Lung (tissue), 11 donors: ENCODE measurements at regions not wholly inside any gene's neighbourhood (a gene's known extent, or its start where the extent isn't known, plus 50 kb on each side); places are given as distances from the start of the nearest gene placed in this dataset.

Experiments
- ATAC-seq: fragments of 200-7000 bp; cut with Tn5 transposase; one replicate; pipeline ENCODE4 v1.9.1; 2020; ENCODE audit warnings: moderate number of reproducible peaks; ENCODE audit not compliant: insufficient read depth, low FRiP score
- DNase-seq, 3 donors: peaks; one replicate each; pipeline ENCODE4 v3.0.0-alpha.2; 2013 to 2017
- H3K27ac ChIP-seq, 2 donors: one replicate each; pipeline ENCODE4 v1.5.1; 2013; ENCODE audit warnings: mild to moderate bottlenecking in 2 of 2, moderate library complexity in 2 of 2, control low read depth in 1 of 2, inconsistent platforms in 1 of 2, low read depth in 1 of 2, low read length in 1 of 2
- H3K27me3 ChIP-seq, 3 donors: one replicate each; pipeline ENCODE4 v1.5.1; 2013; ENCODE audit warnings: low read length in 2 of 3; ENCODE audit not compliant: control insufficient read depth in 3 of 3, insufficient read depth in 3 of 3
- H3K36me3 ChIP-seq, 4 donors: one replicate each; pipeline ENCODE4 v1.5.1; 2013; ENCODE audit warnings: low read length in 4 of 4, mild to moderate bottlenecking in 1 of 4, moderate library complexity in 1 of 4; ENCODE audit not compliant: control insufficient read depth in 4 of 4, insufficient read depth in 4 of 4
- H3K4me1 ChIP-seq, 5 donors: one replicate each; pipeline ENCODE4 v1.5.1; 2013; ENCODE audit warnings: low read length in 5 of 5, mild to moderate bottlenecking in 2 of 5, moderate library complexity in 1 of 5; ENCODE audit not compliant: control insufficient read depth in 5 of 5, insufficient read depth in 5 of 5
- H3K4me3 ChIP-seq: one replicate; pipeline ENCODE4 v1.5.1; 2013; ENCODE audit warnings: mild to moderate bottlenecking, control low read depth, moderate library complexity
- H3K9ac ChIP-seq, 2 donors: one replicate each; pipeline ENCODE4 v1.5.1; 2013; ENCODE audit warnings: low read length in 2 of 2, control low read depth in 1 of 2; ENCODE audit not compliant: insufficient read depth in 1 of 2
- H3K9me3 ChIP-seq, 4 donors: one replicate each; pipeline ENCODE4 v1.5.1; 2013; ENCODE audit warnings: low read length in 3 of 4, mild to moderate bottlenecking in 1 of 4, moderate library complexity in 1 of 4; ENCODE audit not compliant: control insufficient read depth in 4 of 4, insufficient read depth in 3 of 4
- WGBS, 2 donors: extraction: QIAGEN DNeasy Blood & Tissue Kit; methylation state at CpG; one replicate each; pipeline ENCODE4 v1.1.7; 2013; 5-methylcytosine and 5-hydroxymethylcytosine counted together
- TF ChIP-seq, protein P1 (sequence below): IDR thresholded peaks from 2 replicates; pipeline ENCODE4 v1.5.1; 2012; ENCODE audit warnings: mild to moderate bottlenecking; ENCODE audit errors: control extremely low read depth, extremely low read depth
- donor health status: control.
- donor health status: control.
- donor health status: Bipolar disorder and iron deficiency.
- donor health status: healthy.
- donor health status: DM: yes; HTN: yes; CAD: no.

DNA sequence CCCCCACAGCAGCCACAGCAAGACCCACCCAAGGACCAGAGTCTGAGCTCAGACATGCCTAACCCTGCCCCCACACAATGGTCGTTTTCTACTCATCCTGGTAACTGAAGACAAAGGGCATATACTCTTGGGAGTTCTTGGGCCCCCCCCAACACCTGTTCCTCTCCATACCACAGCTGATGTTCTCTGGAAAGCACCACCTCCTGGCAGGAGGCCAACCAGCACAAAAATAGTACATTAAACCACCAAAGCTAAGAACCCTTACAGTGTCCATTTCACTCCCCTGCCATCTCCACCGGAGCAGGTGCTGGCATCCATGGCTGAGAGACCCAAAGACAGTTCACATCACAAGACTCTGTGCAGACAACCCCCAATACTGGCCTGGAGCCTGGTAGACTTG is 80.6 kb upstream of the DAAM1 start:
- H3K27me3 ChIP-seq: no peaks in the 10 kb centered on the region
- no peak overlapping the region for H3K27ac ChIP-seq
- peaks cover 0 to 5% (median 0%) of the 10 kb centered on the region in 4 donors for H3K9me3 ChIP-seq
- 59 to 67% methylated on average over 2 of the region's 2 CpGs for WGBS, 2 donors
- TF ChIP-seq, protein P1, sequence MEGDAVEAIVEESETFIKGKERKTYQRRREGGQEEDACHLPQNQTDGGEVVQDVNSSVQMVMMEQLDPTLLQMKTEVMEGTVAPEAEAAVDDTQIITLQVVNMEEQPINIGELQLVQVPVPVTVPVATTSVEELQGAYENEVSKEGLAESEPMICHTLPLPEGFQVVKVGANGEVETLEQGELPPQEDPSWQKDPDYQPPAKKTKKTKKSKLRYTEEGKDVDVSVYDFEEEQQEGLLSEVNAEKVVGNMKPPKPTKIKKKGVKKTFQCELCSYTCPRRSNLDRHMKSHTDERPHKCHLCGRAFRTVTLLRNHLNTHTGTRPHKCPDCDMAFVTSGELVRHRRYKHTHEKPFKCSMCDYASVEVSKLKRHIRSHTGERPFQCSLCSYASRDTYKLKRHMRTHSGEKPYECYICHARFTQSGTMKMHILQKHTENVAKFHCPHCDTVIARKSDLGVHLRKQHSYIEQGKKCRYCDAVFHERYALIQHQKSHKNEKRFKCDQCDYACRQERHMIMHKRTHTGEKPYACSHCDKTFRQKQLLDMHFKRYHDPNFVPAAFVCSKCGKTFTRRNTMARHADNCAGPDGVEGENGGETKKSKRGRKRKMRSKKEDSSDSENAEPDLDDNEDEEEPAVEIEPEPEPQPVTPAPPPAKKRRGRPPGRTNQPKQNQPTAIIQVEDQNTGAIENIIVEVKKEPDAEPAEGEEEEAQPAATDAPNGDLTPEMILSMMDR: no peak
- no peak overlapping the region for H3K4me3 ChIP-seq
- H3K9ac ChIP-seq: no peak overlapping the region
- no peaks in the 10 kb centered on the region for H3K4me1 ChIP-seq
- no peak for DNase-seq
- ATAC-seq: no peak
- H3K36me3 ChIP-seq: no peaks in the 10 kb centered on the region

DNA sequence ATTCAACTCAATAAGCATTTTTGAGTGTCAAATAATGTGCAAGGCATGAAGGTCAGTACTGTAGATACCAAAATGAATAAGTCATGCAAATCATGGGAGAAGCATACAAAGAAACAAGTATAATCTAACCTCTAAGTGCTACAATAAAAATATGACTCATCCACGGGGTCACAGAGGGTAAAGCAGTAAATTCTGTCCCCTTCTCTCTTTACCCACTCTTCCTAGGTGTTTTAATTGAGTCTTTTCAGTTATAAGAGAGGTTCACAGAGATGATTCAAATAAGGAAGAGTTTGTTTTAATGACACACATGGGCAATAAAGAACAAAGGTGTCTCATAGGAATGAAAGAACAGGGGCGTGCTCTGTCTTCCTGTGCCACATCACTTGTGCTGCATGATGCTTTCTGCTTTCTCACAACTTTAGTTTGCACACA is 71.5 kb upstream of the DAAM1 start:
- Histone ChIP-seq H3K9ac (no peak overlapping the region), H3K9me3 (no peaks in the 10 kb centered on the region), H3K36me3 (no peaks in the 10 kb centered on the region), H3K4me1 (peaks cover 0 to 31% (median 0%) of the 10 kb centered on the region in 5 donors), H3K27ac (no peak overlapping the region), H3K27me3 (no peaks in the 10 kb centered on the region), H3K4me3 (no peak overlapping the region)
- ATAC-seq (no peak), DNase-seq (no peak)
- WGBS, 2 donors: 86 to 95% methylated on average over 2 of the region's 2 CpGs
- TF ChIP-seq, protein P1: no peak

DNA sequence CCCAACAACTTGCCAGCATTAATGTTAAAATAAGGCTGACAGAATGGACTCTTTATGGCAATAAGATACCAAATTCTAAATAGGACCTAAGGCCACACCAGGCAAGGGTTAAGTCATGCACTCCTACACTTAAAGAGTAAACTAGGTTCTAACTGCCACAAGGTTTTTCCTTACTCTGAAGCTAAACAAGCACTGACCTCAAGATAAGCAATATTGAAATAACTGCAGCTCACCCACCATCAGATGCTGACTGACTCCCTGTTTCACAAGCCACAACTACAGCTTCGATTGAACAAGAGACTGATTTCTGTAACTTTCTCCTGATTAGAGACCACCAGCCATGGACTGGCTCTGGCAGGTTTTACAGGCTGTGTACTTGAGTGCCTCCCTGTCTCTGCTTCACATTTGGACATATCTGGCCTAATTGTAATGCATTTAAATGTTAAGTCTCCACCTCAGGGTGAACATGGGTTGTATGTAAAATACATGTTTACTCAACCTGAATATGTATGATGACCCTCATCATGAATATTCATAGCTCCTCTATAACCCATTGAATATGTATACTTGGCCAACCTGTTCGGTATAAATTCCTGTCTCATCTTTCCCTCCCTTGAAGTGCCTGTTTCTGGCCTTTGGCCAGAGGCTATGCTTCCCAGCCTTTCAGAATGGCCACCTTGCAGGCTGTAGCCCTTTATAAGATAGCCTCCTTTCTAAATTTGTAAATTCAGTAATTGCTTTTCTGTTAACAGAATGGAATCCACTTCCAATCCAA is 70.5 kb upstream of the DAAM1 start:
- DNase-seq (peak in 1 of 3 donors; percentile 6), ATAC-seq (no peak)
- no peak overlapping the region for H3K27ac ChIP-seq
- H3K36me3 ChIP-seq: no peaks in the 10 kb centered on the region
- H3K4me1 ChIP-seq: peaks cover 0 to 40% (median 0%) of the 10 kb centered on the region in 5 donors
- H3K9ac ChIP-seq: no peak overlapping the region
- no peak overlapping the region for H3K4me3 ChIP-seq
- TF ChIP-seq, protein P1: no peak
- no peaks in the 10 kb centered on the region for H3K27me3 ChIP-seq
- 57 to 78% methylated on average over 2 of the region's 2 CpGs for WGBS, 2 donors
- H3K9me3 ChIP-seq: no peaks in the 10 kb centered on the region
